K562 (cell line): ENCODE measurements at regions not wholly inside any gene's neighbourhood (a gene's known extent, or its start where the extent isn't known, plus 50 kb on each side); places are given as distances from the start of the nearest gene placed in this dataset.

Experiments used
- CREB3L1 ChIP-seq: fragments of 450-650 bp; IDR thresholded peaks from 2 replicates; pipeline ENCODE4 v1.6.1; 2014; ENCODE audit warnings: low read depth, mild to moderate bottlenecking, moderate library complexity, borderline replicate concordance
- HMGN3 ChIP-seq: IDR thresholded peaks from 2 replicates; pipeline ENCODE4 v1.6.1; 2011; ENCODE audit warnings: borderline replicate concordance, low read depth, mild to moderate bottlenecking, mixed read lengths, low read length; ENCODE audit not compliant: insufficient read length; ENCODE audit errors: extremely low read depth
- RBFOX2 ChIP-seq: fragments of 200-400 bp; formaldehyde crosslinking; IDR thresholded peaks from 2 replicates; pipeline ENCODE4 v1.6.1; 2017; ENCODE audit warnings: low read depth, mild to moderate bottlenecking, low read length, moderate library complexity
- SMAD4 ChIP-seq: fragments of 250-450 bp; sonication (Bioruptor Pico); conservative IDR thresholded peaks from 2 replicates; pipeline ENCODE4 v1.8.0; 2021; ENCODE audit warnings: inconsistent platforms, mild to moderate bottlenecking, moderate library complexity
- SOX6 ChIP-seq: fragments of 450-650 bp; IDR thresholded peaks from 2 replicates; pipeline ENCODE4 v1.6.1; 2014; ENCODE audit warnings: mild to moderate bottlenecking
- STAT5B ChIP-seq: fragments of 250-450 bp; sonication (Bioruptor Pico); IDR thresholded peaks from 2 replicates; pipeline ENCODE4 v1.8.0; 2021; ENCODE audit warnings: mild to moderate bottlenecking, inconsistent platforms
- U2AF1 ChIP-seq: fragments of 200-400 bp; formaldehyde crosslinking; optimal IDR thresholded peaks from 2 replicates; pipeline ENCODE3; 2017; ENCODE audit warnings: mild to moderate bottlenecking, low read depth, low read length, moderate library complexity
- ZSCAN29 ChIP-seq: fragments of 450-650 bp; IDR thresholded peaks from 2 replicates; pipeline ENCODE4 v1.6.1; 2017

GRCh38 chr1:102047724-102048123, 51.0 kb upstream of the OLFM3 start (continued):
- no peak for TF ChIP-seq RBFOX2
- TF ChIP-seq SMAD4 (CRISPR knock-in tag) = no peak
- TF ChIP-seq ZSCAN29 = no peak
- TF ChIP-seq HMGN3 = no peak
- TF ChIP-seq CREB3L1 = no peak
- no peak for TF ChIP-seq SOX6
- no peak for TF ChIP-seq U2AF1
- no peak for TF ChIP-seq STAT5B
